HUES48 (cell line): ENCODE measurements at regions not wholly inside any gene's neighbourhood (a gene's known extent, or its start where the extent isn't known, plus 50 kb on each side); places are given as distances from the start of the nearest gene placed in this dataset.
"Not testable (repeated sequence)": the region's sequence is repeated elsewhere in the genome, so short reads cannot be mapped to it uniquely, and the experiment has no call there.

Experiments
- H3K27ac ChIP-seq: one replicate; pipeline ENCODE4 v1.7.0; 2013; ENCODE audit warnings: low read depth, low read length, inconsistent platforms
- H3K27me3 ChIP-seq: 2 replicates; pipeline ENCODE4 v1.6.1; 2013; ENCODE audit warnings: mild to moderate bottlenecking, low read length; ENCODE audit not compliant: control insufficient read depth, insufficient read depth
- H3K36me3 ChIP-seq: 2 replicates; pipeline ENCODE4 v1.6.1; 2013; ENCODE audit warnings: low read length; ENCODE audit not compliant: control insufficient read depth, insufficient read depth
- H3K4me1 ChIP-seq: 2 replicates; pipeline ENCODE4 v1.6.1; 2013; ENCODE audit warnings: mild to moderate bottlenecking, low read length; ENCODE audit not compliant: control insufficient read depth, insufficient read depth
- H3K4me3 ChIP-seq: 2 replicates; pipeline ENCODE4 v1.5.1; 2013; ENCODE audit warnings: mild to moderate bottlenecking, low read depth, low read length
- H3K9ac ChIP-seq: 2 replicates; pipeline ENCODE4 v1.6.1; 2013; ENCODE audit warnings: mild to moderate bottlenecking, low read depth, low read length, moderate library complexity
- H3K9me3 ChIP-seq: 2 replicates; pipeline ENCODE4 v1.6.1; 2013; ENCODE audit warnings: low read length; ENCODE audit not compliant: control insufficient read depth, insufficient read depth

DNA sequence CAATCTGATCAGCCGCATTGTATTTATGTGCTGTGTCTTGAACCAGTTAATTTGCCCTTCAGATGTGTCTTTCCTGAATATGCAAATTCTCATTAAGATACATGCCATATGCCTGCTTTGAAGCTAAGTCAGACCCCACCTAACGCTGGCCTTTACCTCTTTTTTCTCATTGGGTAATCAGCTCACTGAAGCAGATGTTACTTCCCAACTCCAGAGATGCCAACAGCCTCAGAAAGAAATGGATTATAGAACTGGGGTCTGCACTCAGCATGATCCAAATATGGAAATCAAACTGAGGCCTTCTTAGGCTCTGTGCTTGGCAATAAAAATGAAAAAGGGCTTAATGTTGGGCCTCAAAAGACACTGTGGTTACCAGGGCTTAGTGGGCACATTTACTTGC lies 113.9 kb downstream of the FZD1 start:
- Histone ChIP-seq H3K4me1 (no peaks in the 10 kb centered on the region), H3K27me3 (no peaks in the 10 kb centered on the region), H3K27ac (no peak overlapping the region), H3K36me3 (no peaks in the 10 kb centered on the region), H3K4me3 (no peak overlapping the region), H3K9me3 (no peaks in the 10 kb centered on the region), H3K9ac (no peak overlapping the region)

DNA sequence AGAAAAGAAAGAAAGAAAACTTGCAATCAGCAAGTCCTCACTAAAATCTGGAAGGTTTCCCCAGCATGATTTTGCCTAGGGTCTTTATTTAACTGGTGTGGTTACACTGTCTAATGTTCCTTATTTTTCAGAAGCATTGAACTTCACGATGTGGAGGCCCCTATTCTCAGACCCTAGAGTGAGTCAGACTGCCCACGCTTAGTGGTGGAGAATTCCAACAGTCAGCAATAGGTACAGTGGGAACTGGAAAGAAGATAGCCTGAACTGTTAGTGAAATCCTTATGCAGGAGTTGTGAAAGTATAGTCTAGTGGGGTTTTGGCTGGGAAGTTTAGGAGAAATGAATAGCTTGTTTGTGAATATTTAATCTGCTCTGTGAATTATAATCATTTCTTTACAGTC lies 115.0 kb downstream of the FZD1 start:
- H3K9me3 ChIP-seq: no peaks in the 10 kb centered on the region

DNA sequence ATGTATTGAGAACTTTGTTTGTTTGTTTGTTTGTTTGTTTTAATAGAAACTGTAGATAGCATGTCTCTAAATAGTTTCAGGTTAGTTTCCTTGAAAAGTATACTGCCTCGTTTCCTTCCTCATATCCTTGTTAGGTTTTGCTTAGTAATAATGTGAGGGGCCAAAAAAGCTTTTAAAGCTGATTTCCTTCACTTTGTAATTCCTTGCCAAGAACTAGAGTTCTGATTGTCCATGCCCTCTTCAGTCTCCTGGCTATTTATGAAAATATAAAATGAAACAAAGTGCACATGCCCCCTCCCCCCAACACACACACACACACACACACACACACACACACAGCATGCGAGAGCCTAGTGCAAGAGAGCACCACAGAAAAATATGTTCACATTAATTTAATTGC lies 115.8 kb downstream of the FZD1 start:
- no peaks in the 10 kb centered on the region for H3K4me1 ChIP-seq
- no peaks in the 10 kb centered on the region for H3K36me3 ChIP-seq
- no peaks in the 10 kb centered on the region for H3K27me3 ChIP-seq
- H3K9me3 ChIP-seq: no peaks in the 10 kb centered on the region
- no peak overlapping the region for H3K9ac ChIP-seq
- no peak overlapping the region for H3K4me3 ChIP-seq
- H3K27ac ChIP-seq: no peak overlapping the region

More for the DNA sequence above, 115.0 kb downstream of the FZD1 start:
- Histone ChIP-seq H3K27ac (no peak overlapping the region), H3K27me3 (no peaks in the 10 kb centered on the region), H3K36me3 (no peaks in the 10 kb centered on the region), H3K9ac (no peak overlapping the region), H3K4me3 (no peak overlapping the region), H3K4me1 (no peaks in the 10 kb centered on the region)

DNA sequence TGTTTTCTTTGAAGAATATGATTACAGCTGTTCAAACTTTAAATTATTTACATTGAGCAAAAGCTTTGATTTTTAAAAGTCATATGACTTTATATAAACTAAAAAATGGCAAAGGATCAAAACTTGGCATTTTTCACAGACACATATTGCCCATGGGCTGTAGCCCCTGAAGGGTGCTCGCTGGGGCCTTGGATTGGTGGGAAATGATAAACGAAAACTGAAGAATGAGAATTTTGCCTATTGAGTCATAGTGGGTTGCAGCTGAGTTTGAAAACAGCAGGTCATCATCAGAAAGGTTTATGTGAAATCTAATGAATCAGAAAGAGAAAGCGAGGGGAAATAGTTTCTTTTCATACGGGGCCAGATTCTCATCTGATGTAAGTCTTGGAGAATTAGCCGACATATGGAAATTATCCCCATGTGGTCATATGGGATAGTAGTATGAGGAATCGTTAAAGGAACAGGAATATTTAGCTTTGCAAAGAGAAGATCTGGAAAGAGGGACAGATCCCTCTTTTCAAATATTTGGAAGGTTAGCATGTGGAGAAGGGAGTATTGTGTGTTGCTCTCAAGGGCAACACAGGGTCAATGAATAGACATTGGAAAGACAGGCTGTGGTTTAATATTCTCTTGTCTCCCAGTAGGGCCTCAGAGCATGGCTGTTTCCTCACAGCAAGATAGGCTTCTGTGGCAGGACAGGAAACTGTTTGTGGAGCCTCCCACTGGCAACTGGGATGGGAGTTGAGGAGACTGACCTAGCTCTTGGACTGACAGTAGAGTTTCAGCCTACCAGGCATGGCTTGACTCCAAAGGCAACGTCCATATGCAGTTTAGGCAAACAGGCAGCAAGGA lies 119.0 kb downstream of the FZD1 start:
- Histone ChIP-seq H3K27ac (no peak overlapping the region), H3K4me3 (no peak overlapping the region), H3K36me3 (no peaks in the 10 kb centered on the region), H3K27me3 (no peaks in the 10 kb centered on the region), H3K9ac (no peak overlapping the region), H3K4me1 (no peaks in the 10 kb centered on the region), H3K9me3 (no peaks in the 10 kb centered on the region)

DNA sequence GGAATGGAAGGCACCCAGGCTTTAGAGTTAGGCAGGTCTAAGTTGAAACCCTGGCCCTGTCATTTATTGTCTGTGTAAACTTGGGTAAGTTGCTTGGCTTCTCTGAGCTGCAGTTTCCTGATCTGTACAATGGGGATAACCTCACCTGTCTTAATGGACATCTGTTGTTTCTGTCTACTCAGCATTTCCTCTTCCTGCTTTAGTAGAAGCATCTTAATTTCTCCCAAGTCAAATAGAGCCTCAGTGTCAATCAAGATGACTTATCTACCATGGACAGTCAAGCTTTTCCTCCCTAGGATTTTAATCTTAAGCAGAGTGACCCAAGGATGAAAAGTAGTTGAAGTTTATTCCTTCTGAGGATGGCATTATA lies 119.7 kb downstream of the FZD1 start:
- Histone ChIP-seq H3K27ac (no peak overlapping the region), H3K36me3 (no peaks in the 10 kb centered on the region), H3K9ac (no peak overlapping the region), H3K4me3 (no peak overlapping the region), H3K4me1 (no peaks in the 10 kb centered on the region), H3K9me3 (no peaks in the 10 kb centered on the region), H3K27me3 (no peaks in the 10 kb centered on the region)

DNA sequence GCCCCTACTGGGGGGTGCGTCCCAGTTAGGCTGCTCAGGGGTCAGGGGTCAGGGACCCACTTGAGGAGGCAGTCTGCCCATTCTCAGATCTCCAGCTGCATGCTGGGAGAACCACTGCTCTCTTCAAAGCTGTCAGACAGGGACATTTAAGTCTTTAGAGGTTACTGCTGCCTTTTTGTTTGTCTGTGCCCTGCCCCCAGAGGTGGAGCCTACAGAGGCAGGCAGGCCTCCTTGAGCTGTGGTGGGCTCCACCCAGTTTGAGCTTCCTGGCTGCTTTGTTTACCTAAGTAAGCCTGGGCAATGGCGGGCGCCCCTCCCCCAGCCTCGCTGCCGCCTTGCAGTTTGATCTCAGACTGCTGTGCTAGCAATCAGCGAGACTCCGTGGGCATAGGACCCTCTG lies 130.5 kb downstream of the FZD1 start:
- H3K9me3 ChIP-seq, H3K9ac ChIP-seq, H3K36me3 ChIP-seq, H3K27ac ChIP-seq, H3K4me1 ChIP-seq: not testable (repeated sequence)
- H3K4me3 ChIP-seq: peak overlapping the region; percentile 48
- H3K27me3 ChIP-seq: peaks cover 38% of the 10 kb centered on the region

DNA sequence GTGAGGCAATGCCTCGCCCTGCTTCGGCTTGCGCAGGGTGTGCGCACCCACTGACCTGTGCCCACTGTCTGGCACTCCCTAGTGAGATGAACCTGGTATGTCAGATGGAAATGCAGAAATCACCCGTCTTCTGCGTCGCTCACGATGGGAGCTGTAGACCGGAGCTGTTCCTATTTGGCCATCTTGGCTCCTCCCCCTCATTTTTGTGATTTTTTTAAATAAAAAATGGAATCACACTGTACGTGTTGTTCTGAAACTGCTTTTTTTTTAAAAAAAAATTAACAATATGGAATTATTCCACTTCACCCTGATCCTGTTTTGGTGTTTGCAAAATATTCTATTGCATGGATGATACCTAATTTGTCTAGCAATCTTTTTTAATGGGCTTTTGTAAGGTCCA lies 131.1 kb downstream of the FZD1 start:
- not testable (repeated sequence) for H3K4me1 ChIP-seq, H3K27ac ChIP-seq, H3K9ac ChIP-seq, H3K9me3 ChIP-seq, H3K36me3 ChIP-seq
- H3K4me3 ChIP-seq: peak overlapping the region; percentile 48
- H3K27me3 ChIP-seq: peaks cover 38% of the 10 kb centered on the region

DNA sequence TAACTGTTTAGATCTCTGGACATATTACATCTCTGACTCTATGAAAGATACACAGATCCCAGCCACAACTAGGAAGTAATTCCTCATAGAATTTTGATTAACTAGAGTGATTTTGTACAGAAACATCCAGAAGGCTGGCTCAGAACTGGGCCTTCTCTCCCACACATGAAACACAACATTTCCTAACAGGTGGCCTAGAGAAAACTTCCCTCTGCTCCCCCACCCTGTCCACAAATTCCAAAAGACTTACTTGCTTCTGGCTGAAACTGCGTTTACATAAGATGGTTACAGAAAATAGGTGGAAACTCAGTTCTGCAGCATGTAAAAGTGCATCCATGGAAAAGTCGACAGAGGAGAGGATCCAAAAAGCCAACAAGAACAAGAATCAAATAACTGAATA lies 132.9 kb downstream of the FZD1 start:
- no peak overlapping the region for H3K9ac ChIP-seq
- H3K27ac ChIP-seq: no peak overlapping the region
- H3K27me3 ChIP-seq: peaks cover 38% of the 10 kb centered on the region
- no peaks in the 10 kb centered on the region for H3K36me3 ChIP-seq
- no peaks in the 10 kb centered on the region for H3K4me1 ChIP-seq
- no peak overlapping the region for H3K4me3 ChIP-seq
- H3K9me3 ChIP-seq: no peaks in the 10 kb centered on the region

DNA sequence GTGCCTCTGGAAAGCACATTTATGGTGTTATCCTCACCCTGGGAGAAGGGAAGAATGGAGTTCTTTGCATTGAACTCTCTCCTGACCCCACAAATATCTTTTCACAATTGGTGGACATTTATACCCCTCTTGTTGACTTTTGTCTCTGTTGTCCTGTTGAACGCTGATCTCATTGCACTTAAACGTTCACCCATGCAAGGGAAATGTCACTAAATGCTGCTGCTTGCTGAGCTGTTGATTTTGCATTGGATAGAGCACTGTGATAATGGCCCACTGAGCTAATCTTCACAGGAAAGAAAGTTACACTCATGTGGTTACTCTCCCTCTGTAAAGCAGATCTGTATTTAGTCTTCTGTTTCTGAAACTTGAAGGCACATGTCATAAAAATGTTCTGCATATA lies 133.4 kb downstream of the FZD1 start:
- H3K27me3 ChIP-seq: peaks cover 38% of the 10 kb centered on the region

DNA sequence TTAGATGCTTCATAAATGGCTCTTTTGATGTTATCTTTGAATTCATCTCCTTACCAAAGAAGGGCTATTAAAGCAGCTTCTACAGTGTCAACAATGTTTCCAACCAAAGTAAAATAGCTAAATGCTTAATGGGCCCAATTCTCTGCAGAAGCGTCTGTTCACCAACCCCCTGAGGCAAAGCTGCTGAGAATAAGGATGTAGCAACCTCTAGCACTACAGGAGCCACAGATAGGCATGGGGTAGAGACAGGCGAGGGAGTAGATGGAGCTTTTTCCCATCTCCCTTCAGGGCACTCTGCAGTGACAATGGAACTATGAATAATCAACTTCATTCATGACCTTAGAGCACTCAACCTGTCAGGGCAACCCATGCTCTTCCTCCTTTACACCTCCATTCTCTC lies 134.1 kb downstream of the FZD1 start:
- H3K9ac ChIP-seq: no peak overlapping the region
- H3K27me3 ChIP-seq: peaks cover 38% of the 10 kb centered on the region
- no peaks in the 10 kb centered on the region for H3K4me1 ChIP-seq
- no peak overlapping the region for H3K27ac ChIP-seq
- no peak overlapping the region for H3K4me3 ChIP-seq
- H3K36me3 ChIP-seq: no peaks in the 10 kb centered on the region
- no peaks in the 10 kb centered on the region for H3K9me3 ChIP-seq

More for the DNA sequence above, 133.4 kb downstream of the FZD1 start:
- Histone ChIP-seq H3K4me3 (no peak overlapping the region), H3K9me3 (no peaks in the 10 kb centered on the region), H3K27ac (no peak overlapping the region), H3K9ac (no peak overlapping the region), H3K4me1 (no peaks in the 10 kb centered on the region), H3K36me3 (no peaks in the 10 kb centered on the region)

DNA sequence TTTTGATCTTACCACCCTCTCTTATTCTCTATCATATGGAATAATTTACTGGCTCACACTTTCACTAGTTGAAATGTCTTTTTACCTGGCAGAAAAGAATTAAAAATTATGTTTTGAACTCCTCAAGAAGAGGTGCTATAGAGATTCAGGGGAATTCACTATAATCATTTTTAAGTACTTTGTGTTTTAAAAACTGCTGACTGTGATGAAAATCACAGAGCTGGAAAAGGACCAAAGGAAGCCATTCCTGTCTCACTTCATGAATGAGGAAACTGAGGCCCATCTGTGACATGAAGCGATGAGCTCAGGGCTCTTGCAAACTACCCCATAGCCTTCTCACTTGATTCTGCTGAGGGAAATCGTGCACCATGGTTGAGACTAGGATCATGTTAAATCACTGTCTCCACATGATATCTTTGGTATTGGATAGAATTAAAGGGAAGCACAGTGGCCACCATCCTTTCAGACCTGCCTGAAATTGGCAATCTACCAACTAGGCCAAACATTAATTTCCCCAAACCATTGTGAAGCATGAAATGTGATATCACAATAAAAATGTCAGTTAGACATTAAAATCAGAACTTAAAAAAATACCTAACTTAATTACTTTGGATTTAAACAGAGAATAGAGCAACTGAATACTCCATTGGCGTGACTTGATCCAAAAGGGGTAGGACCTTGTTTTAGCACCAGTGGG lies 141.0 kb downstream of the FZD1 start:
- peaks cover 5% of the 10 kb centered on the region for H3K4me1 ChIP-seq
- H3K36me3 ChIP-seq: no peaks in the 10 kb centered on the region
- H3K27me3 ChIP-seq: no peaks in the 10 kb centered on the region; the same call in 1 of the 2 replicates
- no peak overlapping the region for H3K9ac ChIP-seq
- no peaks in the 10 kb centered on the region for H3K9me3 ChIP-seq
- H3K4me3 ChIP-seq: no peak overlapping the region
- H3K27ac ChIP-seq: no peak overlapping the region
